Activated T-cell treated with anti-CD3 and anti-CD28 coated beads, Interleukin-2, amount 50 U/mL, for 72 hours (primary cell): ENCODE measurements at regions not wholly inside any gene's neighbourhood (a gene's known extent, or its start where the extent isn't known, plus 50 kb on each side); places are given as distances from the start of the nearest gene placed in this dataset.
A peak's percentile ranks its signal among the peaks of the same experiment; 100 is the strongest.

Experiments used
- ATAC-seq, 2 donors: fragments of 150-1000 bp; cut with Tn5 transposase; replicated peaks in 1 of 2; 2 replicates each; pipeline ENCODE4 v1.10.0; 2021; ENCODE audit warnings: moderate library complexity in 2 of 2, mild to moderate bottlenecking in 1 of 2
- DNase-seq, 2 donors: peaks; one replicate each; pipeline ENCODE4 v3.0.0; 2021 to 2022; ENCODE audit warnings: mixed read lengths in 1 of 2
- H3K27ac Mint-ChIP-seq: one replicate; pipeline ENCODE4 v1.8.0; 2022; ENCODE audit warnings: mild to moderate bottlenecking, moderate library complexity, mixed read lengths
- H3K27me3 Mint-ChIP-seq: one replicate; pipeline ENCODE4 v1.8.0; 2022; ENCODE audit warnings: low read depth, mixed read lengths
- H3K36me3 Mint-ChIP-seq, 2 donors: one replicate each; pipeline ENCODE4 v1.8.0; 2022; ENCODE audit warnings: mixed read lengths in 2 of 2, mild to moderate bottlenecking in 1 of 2; ENCODE audit not compliant: insufficient read depth in 2 of 2
- H3K4me1 Mint-ChIP-seq: one replicate; pipeline ENCODE4 v1.8.0; 2022; ENCODE audit warnings: low read depth, mixed read lengths
- H3K4me3 Mint-ChIP-seq, 2 donors: one replicate each; pipeline ENCODE4 v1.8.0; 2022; ENCODE audit warnings: mild to moderate bottlenecking in 2 of 2, mixed read lengths in 2 of 2, moderate library complexity in 2 of 2
- H3K9me3 Mint-ChIP-seq, 2 donors: one replicate each; pipeline ENCODE4 v1.8.0; 2022; ENCODE audit warnings: mixed read lengths in 2 of 2

GRCh38 chr13:40059540-40060232, 404.2 kb downstream of the COG6 start:
- H3K9me3 Mint-ChIP-seq, result peaks cover 0 to 1% of the 10 kb centered on the region in 2 donors
- no peak for ATAC-seq

GRCh38 chr13:40060296-40061007, 405.0 kb downstream of the COG6 start:
- Mint-ChIP-seq H3K27me3 (no peaks in the 10 kb centered on the region), H3K36me3 (no peaks in the 10 kb centered on the region), H3K4me1 (peaks cover 52% of the 10 kb centered on the region), H3K27ac (no peak overlapping the region), H3K9me3 (peaks cover 0 to 1% of the 10 kb centered on the region in 2 donors), H3K4me3 (peak overlapping the region in 1 of 2 donors; percentile 58)
- peak; percentile 67 to 70 for DNase-seq
- ATAC-seq, result peak; percentile 95

More at GRCh38 chr13:40059540-40060232, 404.2 kb downstream of the COG6 start:
- DNase-seq, result no peak
- Mint-ChIP-seq H3K4me1 (peaks cover 46% of the 10 kb centered on the region), H3K27ac (peak overlapping the region; percentile 3), H3K36me3 (no peaks in the 10 kb centered on the region), H3K27me3 (no peaks in the 10 kb centered on the region), H3K4me3 (peak overlapping the region; percentile 2 to 58)

- Mint-ChIP-seq H3K4me3 (no peak overlapping the region), H3K4me1 (peaks cover 56% of the 10 kb centered on the region), H3K9me3 (peaks cover 0 to 1% of the 10 kb centered on the region in 2 donors), H3K27ac (no peak overlapping the region), H3K36me3 (no peaks in the 10 kb centered on the region), H3K27me3 (no peaks in the 10 kb centered on the region)
- DNase-seq (no peak), ATAC-seq (no peak)
Measured at GRCh38 chr13:40061466-40062450, 406.3 kb downstream of the COG6 start.

GRCh38 chr13:40063278-40063698, 407.8 kb downstream of the COG6 start:
- H3K9me3 Mint-ChIP-seq, result peaks cover 0 to 1% of the 10 kb centered on the region in 2 donors
- H3K27me3 Mint-ChIP-seq, result no peaks in the 10 kb centered on the region
- no peak overlapping the region for H3K27ac Mint-ChIP-seq
- peaks cover 60% of the 10 kb centered on the region for H3K4me1 Mint-ChIP-seq
- H3K36me3 Mint-ChIP-seq, result no peaks in the 10 kb centered on the region
- peak overlapping the region in 1 of 2 donors; percentile 21 for H3K4me3 Mint-ChIP-seq
- ATAC-seq, result no peak
- DNase-seq, result no peak

GRCh38 chr13:40063703-40064102, 408.2 kb downstream of the COG6 start:
- no peaks in the 10 kb centered on the region for H3K9me3 Mint-ChIP-seq
- ATAC-seq (no peak), DNase-seq (no peak)
- H3K27me3 Mint-ChIP-seq, result no peaks in the 10 kb centered on the region
- H3K4me1 Mint-ChIP-seq, result peaks cover 56% of the 10 kb centered on the region
- no peaks in the 10 kb centered on the region for H3K36me3 Mint-ChIP-seq
- no peak overlapping the region for H3K27ac Mint-ChIP-seq
- peak overlapping the region in 1 of 2 donors; percentile 21 for H3K4me3 Mint-ChIP-seq

GRCh38 chr13:40064154-40065097, 409.0 kb downstream of the COG6 start:
- H3K9me3 Mint-ChIP-seq, result no peaks in the 10 kb centered on the region
- H3K4me3 Mint-ChIP-seq, result no peak overlapping the region
- no peaks in the 10 kb centered on the region for H3K27me3 Mint-ChIP-seq
- H3K36me3 Mint-ChIP-seq, result no peaks in the 10 kb centered on the region
- no peak for ATAC-seq
- H3K27ac Mint-ChIP-seq, result peak overlapping the region; percentile 36
- DNase-seq, result no peak
- H3K4me1 Mint-ChIP-seq, result peaks cover 56% of the 10 kb centered on the region

GRCh38 chr13:40069173-40070044, 413.9 kb downstream of the COG6 start:
- H3K4me1 Mint-ChIP-seq, result peaks cover 41% of the 10 kb centered on the region
- no peaks in the 10 kb centered on the region for H3K9me3 Mint-ChIP-seq
- peak overlapping the region; percentile 64 for H3K27ac Mint-ChIP-seq
- H3K27me3 Mint-ChIP-seq, result no peaks in the 10 kb centered on the region
- ATAC-seq (peak; percentile 90 to 91), DNase-seq (peak; percentile 71 to 81)
- peak overlapping the region; percentile 25 to 64 for H3K4me3 Mint-ChIP-seq
- H3K36me3 Mint-ChIP-seq, result no peaks in the 10 kb centered on the region

- DNase-seq (no peak), ATAC-seq (no peak)
- no peaks in the 10 kb centered on the region for H3K36me3 Mint-ChIP-seq
- peaks cover 32% of the 10 kb centered on the region for H3K4me1 Mint-ChIP-seq
- H3K9me3 Mint-ChIP-seq, result no peaks in the 10 kb centered on the region
- H3K4me3 Mint-ChIP-seq, result no peak overlapping the region
- H3K27me3 Mint-ChIP-seq, result no peaks in the 10 kb centered on the region
- H3K27ac Mint-ChIP-seq, result peak overlapping the region; percentile 19
Measured at GRCh38 chr13:40070357-40070756, 414.9 kb downstream of the COG6 start.

- Mint-ChIP-seq H3K9me3 (peaks cover 0 to 2% of the 10 kb centered on the region in 2 donors), H3K27me3 (no peaks in the 10 kb centered on the region), H3K27ac (no peak overlapping the region), H3K4me1 (peaks cover 28% of the 10 kb centered on the region), H3K36me3 (no peaks in the 10 kb centered on the region), H3K4me3 (no peak overlapping the region)
- no peak for ATAC-seq
- DNase-seq, result no peak
Measured at GRCh38 chr13:40072663-40073120, 417.2 kb downstream of the COG6 start.

- Mint-ChIP-seq H3K4me3 (no peak overlapping the region), H3K9me3 (peaks cover 0 to 2% of the 10 kb centered on the region in 2 donors), H3K36me3 (no peaks in the 10 kb centered on the region), H3K27ac (no peak overlapping the region), H3K27me3 (no peaks in the 10 kb centered on the region), H3K4me1 (peaks cover 22% of the 10 kb centered on the region)
- ATAC-seq (no peak), DNase-seq (no peak)
Measured at GRCh38 chr13:40074338-40074737, 418.9 kb downstream of the COG6 start.

GRCh38 chr13:40075281-40075680, 419.8 kb downstream of the COG6 start:
- Mint-ChIP-seq H3K36me3 (no peaks in the 10 kb centered on the region), H3K4me3 (no peak overlapping the region), H3K9me3 (peaks cover 0 to 2% of the 10 kb centered on the region in 2 donors), H3K27me3 (no peaks in the 10 kb centered on the region), H3K4me1 (peaks cover 13% of the 10 kb centered on the region), H3K27ac (peak overlapping the region; percentile 17)
- ATAC-seq (no peak), DNase-seq (no peak)
